ENCODE measurements at regions not wholly inside any gene's neighbourhood (a gene's known extent, or its start where the extent isn't known, plus 50 kb on each side); places are given as distances from the start of the nearest gene placed in this dataset.

DNA sequence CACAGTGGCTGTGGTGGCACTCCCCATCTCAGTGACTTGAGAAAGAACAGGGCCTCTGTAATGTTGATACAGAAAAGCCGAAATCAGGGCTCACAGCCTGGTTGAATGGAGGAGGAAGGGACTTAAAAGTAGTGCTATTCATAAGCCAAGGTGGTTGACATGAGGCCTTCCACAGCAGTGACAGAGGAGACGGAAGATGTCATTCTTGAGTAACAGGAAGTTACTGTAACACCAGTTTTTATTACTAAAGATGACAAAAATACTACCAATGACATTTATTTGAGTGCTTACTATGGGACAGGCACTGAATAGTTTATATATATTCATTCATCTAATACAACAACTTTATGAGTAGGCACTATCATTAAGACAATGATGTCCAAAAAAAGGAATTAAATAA, 52.8 kb upstream of the GNG12 start:
- H3K4me1 ChIP-seq, result peaks cover 0 to 14% (median 0%) of the 10 kb centered on the region in 6 donors
- TF ChIP-seq, protein P1, sequence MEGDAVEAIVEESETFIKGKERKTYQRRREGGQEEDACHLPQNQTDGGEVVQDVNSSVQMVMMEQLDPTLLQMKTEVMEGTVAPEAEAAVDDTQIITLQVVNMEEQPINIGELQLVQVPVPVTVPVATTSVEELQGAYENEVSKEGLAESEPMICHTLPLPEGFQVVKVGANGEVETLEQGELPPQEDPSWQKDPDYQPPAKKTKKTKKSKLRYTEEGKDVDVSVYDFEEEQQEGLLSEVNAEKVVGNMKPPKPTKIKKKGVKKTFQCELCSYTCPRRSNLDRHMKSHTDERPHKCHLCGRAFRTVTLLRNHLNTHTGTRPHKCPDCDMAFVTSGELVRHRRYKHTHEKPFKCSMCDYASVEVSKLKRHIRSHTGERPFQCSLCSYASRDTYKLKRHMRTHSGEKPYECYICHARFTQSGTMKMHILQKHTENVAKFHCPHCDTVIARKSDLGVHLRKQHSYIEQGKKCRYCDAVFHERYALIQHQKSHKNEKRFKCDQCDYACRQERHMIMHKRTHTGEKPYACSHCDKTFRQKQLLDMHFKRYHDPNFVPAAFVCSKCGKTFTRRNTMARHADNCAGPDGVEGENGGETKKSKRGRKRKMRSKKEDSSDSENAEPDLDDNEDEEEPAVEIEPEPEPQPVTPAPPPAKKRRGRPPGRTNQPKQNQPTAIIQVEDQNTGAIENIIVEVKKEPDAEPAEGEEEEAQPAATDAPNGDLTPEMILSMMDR (IDR thresholded peaks at IDR 0.05 in 8 of 11, conservative IDR thresholded peaks at IDR 0.05 in 3 of 11), result no peak
- no peak for TF ChIP-seq POLR2A (IDR thresholded peaks at IDR 0.05)
- no peak for TF ChIP-seq POLR2AphosphoS5 (IDR thresholded peaks at IDR 0.05)

DNA sequence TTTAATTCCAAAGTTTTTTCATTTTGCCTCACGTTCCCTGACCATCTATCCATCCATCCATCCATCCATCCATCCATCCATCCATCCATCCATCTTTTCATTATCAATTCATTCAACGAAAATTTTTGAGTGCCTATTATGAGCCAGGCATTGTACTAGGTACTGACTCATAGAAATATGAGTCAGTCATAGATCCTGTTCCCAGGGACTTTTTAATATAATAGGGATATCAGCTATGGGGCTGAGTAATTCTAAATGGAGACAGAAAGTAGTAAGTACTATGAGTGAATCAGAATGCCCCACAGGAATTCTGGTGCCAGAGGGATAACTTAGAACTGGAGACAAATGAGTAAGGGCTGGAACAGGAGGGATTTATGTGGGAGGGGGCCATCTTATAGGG, 49.8 kb upstream of the GNG12 start:
- Histone ChIP-seq H3K4me3 (no peak overlapping the region), H3K36me3 (no peaks in the 10 kb centered on the region), H3K4me1 (no peaks in the 10 kb centered on the region), H3K27me3 (replicated peaks in 1 of 7) (peaks cover 0 to 3% (median 0%) of the 10 kb centered on the region in 7 donors), H3K9me3 (no peaks in the 10 kb centered on the region), H3K27ac (no peak overlapping the region)
- intact Hi-C loops (cut with DNase I; ENCODE audit: low total_unique reads), result no loop called here
- DNase-seq, result no peak
- TF ChIP-seq POLR2AphosphoS5 (IDR thresholded peaks at IDR 0.05), result no peak
- WGBS, 5 donors, result 66 to 85% (median 77%) methylated on average over 2 of the region's 2 CpGs

More for the DNA sequence above, 52.8 kb upstream of the GNG12 start:
- H3K36me3 ChIP-seq, result no peaks in the 10 kb centered on the region
- no peak overlapping the region for H3K4me3 ChIP-seq
- H3K9me3 ChIP-seq, result no peaks in the 10 kb centered on the region
- no peak for DNase-seq
- H3K27ac ChIP-seq, result peak overlapping the region in 2 of 8 donors; percentile 10 to 20
- WGBS, 5 donors, result 52 to 90% (median 68%) methylated on average over 2 of the region's 2 CpGs
- intact Hi-C loops (cut with DNase I; ENCODE audit: low total_unique reads), result no loop called here
- H3K27me3 ChIP-seq (replicated peaks in 1 of 7), result peaks cover 0 to 3% (median 0%) of the 10 kb centered on the region in 7 donors
